ENCODE measurements at regions not wholly inside any gene's neighbourhood (a gene's known extent, or its start where the extent isn't known, plus 50 kb on each side); places are given as distances from the start of the nearest gene placed in this dataset.
"Not testable (repeated sequence)": the region's sequence is repeated elsewhere in the genome, so short reads cannot be mapped to it uniquely, and the experiment has no call there.

- TF ChIP-seq CTCF (conservative IDR thresholded peaks at IDR 0.05 in 1 of 2, IDR thresholded peaks at IDR 0.05 in 1 of 2; ENCODE audit: low read depth in 1 of 2, low read length in 2 of 2); EZH2 (IDR thresholded peaks at IDR 0.05; ENCODE audit: low read length, missing control alignments): not testable (repeated sequence)
These were observed 420.6 kb downstream of the ZFHX3 start for GRCh38 chr16:72627182-72627896.

All from fibroblast of lung (primary cell).